Activated CD8-positive, alpha-beta memory T cell treated with anti-CD3 and anti-CD28 coated beads, Interleukin-2, amount 50 U/mL, for 4 hours (primary cell): ENCODE measurements at regions not wholly inside any gene's neighbourhood (a gene's known extent, or its start where the extent isn't known, plus 50 kb on each side); places are given as distances from the start of the nearest gene placed in this dataset.
"Not testable (repeated sequence)": the region's sequence is repeated elsewhere in the genome, so short reads cannot be mapped to it uniquely, and the experiment has no call there.

Source experiments
- DNase-seq: peaks from one replicate; pipeline ENCODE4 v3.0.0-alpha.2; 2020

DNA sequence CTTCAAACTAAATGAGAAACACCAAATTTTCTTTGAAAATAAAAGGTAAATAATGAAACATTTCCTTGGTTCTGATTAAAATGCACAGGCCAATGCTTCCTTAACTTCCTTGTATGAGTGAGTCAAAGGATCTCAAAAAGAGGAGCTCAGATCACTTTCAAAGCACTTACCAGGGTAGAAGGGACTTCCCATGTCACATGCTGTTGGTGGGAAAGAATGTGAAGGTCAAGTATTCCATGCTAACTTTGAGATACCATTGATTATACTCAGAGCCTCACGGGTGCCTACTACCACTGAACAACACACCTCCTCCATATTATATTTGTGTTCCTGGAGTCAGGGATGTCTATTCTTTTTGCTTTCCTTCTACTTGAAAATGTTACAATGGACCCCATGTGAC, 233.5 kb upstream of the KIAA1217 start:
- no peak for DNase-seq

DNA sequence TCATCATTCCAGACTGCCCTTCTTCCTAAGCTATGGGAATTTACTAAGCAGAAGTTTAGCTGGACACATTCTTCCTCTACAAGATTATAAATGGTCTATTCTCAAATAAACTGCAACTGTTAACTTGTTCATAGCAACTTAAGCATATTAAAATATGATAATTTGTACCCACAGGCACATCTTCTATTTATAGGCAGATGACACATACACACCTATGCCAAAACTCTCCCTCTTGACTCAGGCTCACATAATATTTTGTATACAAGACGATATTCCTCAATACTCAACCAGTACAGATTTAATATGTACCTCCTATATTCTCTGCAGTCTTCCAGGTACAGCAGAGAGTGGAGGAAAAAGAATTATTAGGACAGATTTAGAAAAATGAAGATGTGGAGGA, 232.7 kb upstream of the KIAA1217 start:
- DNase-seq, result no peak

DNA sequence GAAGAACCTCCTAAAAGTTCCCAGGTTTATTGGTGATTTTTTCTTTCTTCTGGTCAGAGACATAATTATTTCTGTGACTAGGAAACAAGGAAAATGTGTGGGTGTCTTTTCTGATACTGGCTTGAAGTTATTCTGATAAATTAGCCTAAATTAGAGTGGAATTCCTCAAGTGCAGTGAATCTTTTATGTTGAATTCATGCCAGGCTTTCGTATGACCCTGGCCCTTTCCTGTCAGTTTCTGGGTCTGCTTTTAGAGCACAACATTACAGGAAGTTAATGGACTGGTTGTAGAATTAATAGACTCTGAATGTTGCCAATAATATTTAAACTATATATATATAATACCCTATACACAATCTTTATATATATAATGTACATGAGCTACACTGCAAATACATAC, 230.6 kb upstream of the KIAA1217 start:
- no peak for DNase-seq

DNA sequence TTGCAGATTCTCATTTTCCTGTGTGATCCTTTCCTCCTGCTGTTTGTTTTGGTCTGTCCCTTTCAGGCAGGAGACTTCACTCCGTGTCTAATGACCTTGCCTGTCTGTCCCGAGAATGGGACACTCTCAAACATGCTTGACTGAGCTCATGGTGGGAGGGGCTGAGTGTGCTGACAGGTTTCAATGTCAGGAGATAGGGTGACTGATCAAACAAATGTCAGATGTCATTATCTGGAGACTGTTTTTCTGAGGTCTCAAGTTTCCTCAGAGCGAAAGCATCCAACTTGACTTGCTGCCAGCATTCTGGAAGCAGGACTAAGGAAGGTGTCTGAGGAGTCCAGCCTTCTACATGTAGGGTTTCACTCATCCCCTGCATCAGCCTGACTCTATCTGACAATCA, 228.8 kb upstream of the KIAA1217 start:
- DNase-seq, result no peak

DNA sequence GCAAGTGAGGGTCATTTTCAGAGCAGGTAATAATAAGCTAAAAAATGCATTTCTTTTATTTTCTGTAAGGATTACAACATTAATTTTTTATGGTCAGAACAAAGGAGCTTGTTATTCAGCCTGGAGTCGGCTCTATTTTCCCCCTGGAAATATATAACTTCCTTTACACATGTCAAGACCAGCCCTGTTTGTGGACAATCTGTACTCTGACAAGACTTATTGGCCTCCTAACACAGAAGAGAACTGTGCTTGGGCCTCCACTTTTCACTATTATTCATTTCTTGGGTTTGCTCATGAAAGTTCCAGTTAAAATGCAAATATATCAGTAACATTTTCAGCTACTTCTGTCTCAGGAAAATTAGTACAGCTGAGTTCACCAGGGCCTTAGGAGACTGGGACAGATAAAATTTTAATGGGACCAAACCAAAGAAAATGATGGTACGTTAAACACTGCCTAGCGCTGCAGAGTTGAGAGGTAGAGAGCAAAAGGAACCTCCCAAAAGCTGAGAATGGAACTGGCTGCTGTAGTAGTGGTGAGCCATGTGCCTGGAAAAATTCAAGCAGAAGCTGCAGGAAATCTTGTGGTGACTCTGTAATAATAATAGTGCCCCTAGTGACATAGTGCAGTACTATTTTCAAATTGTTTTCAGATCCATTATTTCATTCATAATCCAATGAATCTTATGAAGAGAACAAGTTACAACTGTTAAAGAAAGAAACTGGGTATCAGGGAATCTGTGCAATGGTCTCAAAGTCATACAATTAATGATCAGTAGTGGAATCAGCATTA, 227.2 kb upstream of the KIAA1217 start:
- DNase-seq, result no peak

DNA sequence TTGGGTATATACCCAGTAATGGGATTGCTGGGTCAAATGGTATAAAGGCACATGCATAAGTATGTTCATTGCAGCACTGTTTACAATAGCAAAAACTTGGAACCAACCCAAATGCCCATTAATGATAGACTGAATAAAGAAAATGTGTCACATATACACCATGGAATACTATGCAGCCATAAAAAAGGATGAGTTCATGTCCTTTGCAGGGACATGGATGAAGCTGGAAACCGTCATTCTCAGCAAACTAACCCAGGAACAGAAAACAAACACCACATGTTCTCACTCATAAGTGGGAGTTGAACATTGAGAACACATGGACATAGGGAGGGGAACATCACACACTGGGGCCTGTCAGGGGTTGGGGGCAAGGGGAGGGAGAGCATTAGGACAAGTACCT, 224.5 kb upstream of the KIAA1217 start:
- DNase-seq, result not testable (repeated sequence)

DNA sequence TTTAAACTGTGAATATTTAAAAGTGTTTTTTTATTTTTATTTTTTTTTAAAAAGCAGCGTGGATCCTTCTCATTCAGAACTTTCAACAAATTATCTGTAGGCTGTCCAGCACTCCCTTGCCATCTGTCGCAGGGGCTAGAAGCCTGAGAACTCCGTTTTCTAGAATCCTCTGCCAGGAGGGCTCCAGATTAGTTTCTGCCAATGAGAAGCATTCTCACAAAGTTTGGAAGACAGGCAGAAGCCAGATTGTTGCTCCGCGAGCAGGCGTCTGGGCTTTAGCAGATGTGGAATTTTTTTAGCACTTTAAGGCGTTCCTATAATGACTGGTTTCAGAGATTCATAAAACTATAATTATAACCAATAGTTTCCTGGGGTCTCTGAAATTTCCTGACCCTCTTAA, 220.9 kb upstream of the KIAA1217 start:
- DNase-seq, result no peak

DNA sequence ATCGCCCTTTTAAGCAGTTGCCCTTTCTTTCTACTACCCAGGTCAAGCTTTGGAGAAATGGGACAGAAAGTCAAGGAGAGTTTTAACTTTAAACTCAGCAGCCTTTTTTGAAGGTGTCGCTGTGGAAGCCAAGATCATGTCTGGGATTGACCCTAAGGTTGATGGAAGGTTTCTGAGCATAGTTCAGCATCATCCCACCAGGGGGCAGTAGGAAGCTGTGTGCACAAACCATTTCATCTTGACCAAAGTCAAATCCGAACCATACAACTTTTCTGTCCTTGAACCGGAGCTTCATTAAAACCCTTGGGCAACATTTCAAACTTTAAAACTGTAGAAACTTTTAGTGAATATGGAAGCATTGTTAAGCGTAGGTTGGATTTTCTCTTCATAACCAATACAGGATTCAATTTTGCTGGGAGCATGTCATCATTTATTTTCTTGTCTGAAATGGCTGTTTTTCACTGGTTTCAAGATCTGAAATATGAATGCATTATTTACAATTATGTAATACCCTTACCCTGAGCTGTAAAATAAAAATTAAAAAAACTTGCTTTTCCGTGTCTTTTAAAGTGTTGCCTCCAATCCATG, 214.4 kb upstream of the KIAA1217 start:
- DNase-seq, result no peak

DNA sequence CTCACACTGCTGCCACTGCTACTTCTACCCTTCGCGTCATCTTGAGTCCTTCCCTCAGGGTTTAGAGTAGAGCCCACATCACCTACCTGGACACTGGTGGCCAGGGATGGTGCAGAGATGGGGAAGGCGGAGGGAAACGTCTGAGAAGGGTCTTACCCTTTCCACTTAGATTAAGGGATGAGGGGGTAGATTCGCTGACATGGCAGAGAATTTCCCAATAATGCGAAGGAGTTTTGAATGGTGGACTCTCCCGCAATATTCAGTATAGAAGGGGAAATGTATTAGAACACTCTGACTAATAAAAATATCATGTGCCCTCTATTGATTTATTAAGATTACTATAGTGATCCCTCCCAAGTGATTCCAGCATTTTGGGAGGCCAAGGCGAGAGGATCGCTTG, 209.5 kb upstream of the KIAA1217 start:
- DNase-seq, result no peak

DNA sequence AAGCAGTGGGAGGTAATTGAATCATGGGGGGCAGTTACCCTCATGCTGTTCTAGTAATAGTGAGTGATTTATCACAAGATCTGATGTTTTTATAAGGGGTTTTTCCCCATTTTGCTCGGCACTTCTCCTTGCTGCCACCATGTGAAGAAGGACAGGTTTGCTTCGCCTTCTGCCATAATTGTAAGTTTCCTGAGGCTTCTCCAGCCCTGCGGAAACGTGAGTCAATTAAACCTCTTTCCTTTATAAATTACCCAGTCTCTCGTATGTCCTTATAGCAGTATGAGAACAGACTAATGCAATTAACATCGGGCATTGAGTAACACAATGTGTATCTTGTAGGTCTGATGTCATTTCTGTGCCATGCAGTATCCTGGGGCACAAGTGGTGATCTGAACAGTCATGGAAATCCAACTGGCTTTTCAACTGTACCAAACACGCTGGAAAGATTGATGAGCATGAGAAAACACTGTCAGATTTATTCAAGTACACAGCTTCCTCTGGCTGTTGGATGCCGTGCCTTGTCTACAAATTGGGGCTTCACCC, 208.6 kb upstream of the KIAA1217 start:
- no peak for DNase-seq

DNA sequence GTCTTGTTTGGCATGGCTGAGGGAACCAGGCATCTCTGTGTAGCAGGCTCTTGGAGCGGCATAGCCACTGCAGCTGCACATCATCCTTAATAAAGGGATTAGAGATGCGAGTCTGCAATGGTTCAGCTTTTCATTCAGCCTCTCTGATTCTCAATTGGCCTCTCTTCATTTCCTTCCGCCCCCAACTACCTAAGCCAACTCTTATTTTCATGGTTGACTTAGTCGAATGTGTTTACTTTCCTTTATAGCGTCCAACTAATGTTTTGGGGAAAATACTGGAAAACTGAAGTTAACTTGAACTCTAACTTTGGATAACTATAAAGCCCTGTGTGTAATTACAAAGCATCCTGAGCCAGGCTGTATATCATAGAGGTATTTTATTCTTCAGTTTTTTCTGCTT, 202.2 kb upstream of the KIAA1217 start:
- DNase-seq, result no peak

DNA sequence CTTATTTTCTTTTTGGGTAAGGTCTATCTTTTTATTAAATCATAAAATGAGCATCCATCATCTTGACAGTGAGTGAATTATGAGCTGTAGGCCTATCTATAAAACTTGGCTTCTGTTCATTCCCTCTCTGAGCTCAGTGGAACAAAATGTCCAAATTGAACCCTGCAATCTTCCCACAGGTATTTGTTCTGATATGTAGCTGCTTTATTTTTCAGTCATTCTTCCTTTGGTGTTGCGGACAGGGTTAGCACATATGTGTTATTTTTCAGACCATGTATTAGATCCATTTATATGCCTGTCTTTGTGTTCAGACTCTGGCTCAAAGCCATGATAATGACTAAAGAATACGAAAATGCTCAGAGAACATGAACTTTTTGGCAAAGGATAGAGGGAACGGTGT, 201.6 kb upstream of the KIAA1217 start:
- DNase-seq, result no peak

DNA sequence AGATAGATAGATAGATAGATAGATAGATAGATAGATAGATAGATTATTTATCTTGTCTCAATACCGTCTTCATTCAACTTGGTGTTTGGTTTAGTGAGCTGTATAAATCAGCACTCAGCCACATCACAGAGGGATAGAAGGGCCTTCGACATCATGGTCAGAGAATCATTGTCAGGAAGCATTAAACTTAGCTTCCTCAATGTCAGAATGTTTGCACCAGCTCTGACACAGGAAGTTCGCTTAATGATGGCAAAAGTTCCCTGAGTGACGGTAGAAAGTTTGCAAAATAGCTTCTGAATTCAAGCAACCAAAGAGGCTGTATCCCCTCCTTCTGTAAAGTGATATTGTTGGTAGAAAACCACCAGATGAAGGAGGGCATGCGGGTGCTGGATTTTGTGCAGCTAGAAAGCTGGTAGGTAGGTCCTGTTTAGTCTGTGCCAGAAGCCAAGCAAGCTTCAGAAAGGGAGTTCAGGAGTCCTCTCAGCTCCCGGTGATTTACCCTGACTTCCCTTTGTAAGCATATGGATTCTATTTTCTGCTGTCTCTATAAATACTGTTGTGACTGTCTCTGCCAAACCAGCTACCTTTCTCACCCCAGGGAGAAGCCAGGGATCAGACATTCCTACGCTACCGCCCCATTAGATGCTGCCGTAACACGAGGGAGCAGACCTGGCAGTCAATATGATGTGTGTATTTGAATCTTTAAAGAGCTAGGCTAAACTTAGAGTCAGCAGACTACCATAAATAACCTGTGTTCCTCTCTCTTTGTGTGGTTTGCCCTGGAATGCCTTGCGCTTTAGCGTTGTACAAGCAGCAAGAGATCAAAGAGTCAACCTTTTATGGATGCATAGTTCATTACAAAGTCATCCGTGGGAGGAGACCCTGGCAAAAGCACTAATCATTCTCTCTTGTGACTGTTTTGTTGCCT, 200.5 kb upstream of the KIAA1217 start:
- no peak for DNase-seq

DNA sequence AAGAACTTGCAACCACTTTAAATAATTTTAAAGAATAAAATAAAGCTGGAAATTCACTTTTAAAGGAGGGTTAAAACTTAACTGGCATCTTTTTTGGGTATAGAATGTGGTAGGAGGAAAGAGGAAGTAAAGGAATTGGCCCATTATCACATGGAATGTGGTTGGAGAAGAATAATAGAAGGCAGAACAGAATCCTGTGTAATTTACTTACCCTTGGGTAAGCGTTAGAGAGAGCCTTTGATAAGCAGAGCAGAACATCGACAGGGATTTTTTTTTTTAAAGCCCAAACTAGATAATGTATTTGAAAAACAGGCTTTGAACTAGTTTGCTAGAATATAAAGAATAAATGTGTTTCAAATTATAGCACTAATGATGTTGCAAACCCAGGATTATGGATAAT, 199.8 kb upstream of the KIAA1217 start:
- DNase-seq, result no peak

DNA sequence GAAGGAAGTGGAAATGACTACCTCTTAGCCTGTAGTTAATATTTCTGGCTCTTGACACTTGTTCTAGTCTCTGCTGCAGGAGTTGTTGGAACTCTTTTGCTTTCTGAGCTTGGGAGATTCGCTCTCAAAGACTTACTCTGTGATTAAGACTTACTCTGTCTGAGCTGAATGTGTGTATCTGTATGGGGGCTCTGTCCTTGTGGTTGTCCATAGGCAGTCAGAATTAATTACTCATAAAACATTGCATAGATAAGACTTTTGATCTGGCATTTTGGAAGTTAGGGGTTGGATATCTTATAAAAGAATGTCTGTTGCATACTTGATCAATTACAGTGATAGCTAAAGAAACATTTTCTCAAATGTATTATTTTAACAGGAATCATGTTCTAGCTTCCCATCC, 199.2 kb upstream of the KIAA1217 start:
- DNase-seq, result no peak

DNA sequence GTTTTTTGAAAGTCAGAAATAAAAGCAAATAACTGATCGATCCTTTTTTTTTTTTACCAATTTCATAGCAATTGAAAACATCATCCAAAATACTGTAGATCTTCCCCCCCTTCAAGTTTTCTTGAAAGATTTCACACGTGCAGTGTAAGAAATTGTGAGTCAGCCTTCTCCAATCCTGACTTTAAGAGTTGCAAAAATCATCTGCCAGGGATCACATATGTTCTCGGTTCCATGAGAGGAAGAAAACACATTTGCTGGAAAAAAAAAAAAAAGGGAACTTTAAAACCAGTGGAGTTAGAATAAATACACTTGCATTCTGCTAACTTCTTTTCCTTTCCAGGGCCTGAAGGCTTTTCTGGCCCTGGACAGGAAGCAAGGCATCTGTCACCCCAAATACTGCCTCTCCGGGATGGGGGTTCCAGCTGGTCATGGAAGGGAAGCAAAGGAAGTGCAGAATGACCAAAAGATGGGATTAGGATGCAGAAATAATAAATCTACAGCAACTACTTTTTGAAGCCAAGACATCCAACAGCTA, 198.4 kb upstream of the KIAA1217 start:
- no peak for DNase-seq

DNA sequence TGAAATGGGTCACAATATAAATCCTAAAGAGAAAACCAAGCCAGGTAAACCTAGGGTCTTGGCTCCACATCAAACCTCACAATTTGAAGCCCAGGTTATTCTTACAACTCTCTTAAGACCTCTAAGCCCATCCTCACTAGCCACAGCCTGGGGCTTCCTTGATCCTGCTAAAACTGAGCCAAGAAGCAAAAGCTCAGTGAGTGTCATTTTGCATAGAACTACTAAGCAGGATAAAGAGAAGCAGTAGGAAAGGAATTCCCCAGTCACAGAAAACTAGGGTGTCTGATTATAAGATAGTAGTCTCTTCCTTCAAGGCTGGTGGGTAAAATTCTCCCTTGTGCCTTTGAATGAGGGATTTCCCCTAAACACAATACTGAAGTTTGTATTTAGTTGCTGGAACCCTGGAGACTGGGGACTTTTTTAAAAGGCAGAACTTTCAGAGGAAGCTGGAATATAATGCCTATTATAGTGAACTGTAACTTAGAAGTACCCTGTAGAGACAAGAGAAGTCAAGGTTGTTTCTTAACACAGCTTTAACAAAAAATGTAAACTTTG, 196.6 kb upstream of the KIAA1217 start:
- no peak for DNase-seq

DNA sequence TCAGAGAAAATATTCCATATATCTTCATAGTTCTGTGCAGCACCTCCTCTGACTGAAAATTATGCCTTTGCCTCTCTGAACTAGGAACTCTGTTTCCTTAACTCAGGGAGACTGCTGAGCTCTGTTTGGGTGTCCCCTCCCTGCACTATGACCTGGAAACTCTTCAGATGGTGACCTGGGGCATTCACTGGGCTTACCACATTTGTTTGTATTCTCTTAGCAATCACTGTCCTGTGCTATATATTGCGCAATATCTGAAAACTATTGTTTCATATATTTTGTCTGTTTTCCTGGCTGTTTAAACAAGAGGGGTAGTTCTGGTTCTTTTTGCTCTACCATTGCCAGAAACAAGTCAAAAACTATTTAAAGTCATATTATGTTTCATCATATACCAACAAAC, 181.8 kb upstream of the KIAA1217 start:
- no peak for DNase-seq

DNA sequence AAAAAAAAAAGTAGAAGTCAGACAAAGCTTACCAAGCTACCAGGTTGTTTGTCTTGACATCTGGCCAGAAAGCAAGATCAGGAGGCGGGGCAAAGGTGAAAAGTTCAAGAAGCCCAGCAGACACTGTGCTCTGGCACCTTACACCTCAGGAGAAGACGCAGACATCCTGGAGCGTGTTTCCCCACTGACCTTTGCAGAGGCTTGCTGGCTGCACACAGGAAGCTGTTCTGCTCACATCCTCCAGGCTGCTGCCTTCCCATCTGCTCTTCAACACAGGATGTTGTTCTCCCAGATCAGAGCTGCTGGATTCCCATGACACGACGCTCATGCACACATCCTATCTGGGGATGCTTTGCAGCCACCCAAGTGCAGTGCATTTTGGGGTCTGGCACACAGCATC, 174.4 kb upstream of the KIAA1217 start:
- no peak for DNase-seq

DNA sequence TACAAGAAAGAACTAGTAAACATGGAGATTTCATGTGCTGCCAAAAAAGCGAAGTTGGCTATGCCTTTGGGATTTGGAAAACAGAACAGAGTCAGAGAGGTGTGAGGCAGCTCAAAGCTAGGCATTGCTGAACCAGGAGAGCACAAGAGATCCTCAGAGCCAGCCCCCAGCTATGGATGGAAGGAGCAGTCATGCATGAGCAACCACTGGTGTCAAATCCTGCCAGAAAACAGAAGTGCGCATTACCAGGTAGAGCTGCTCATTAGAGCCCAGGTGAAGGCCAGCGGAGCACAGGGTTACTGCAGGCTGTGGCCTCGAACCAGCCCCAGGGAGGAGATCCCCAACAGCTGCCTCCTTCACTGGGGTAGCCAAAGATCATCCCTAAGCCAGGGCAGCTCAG, 173.2 kb upstream of the KIAA1217 start:
- DNase-seq, result no peak

DNA sequence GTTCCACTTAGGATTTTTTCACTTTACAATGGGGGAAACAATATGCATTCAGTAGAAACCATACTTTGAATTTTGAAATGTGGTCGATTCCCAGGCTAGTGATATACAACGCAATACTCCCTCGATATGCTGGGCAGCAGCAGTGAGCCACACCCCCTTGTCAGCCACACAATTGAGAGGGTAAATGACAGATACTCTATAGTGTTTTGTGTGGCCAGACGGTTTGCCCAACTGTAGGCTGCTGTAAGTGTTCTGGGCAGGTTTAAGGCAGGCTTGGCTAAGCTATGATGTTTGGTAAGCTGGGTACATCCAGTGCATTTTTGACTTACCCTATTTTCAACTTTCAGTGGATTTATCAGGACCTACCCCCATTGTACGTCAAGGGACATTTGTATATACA, 169.6 kb upstream of the KIAA1217 start:
- DNase-seq, result no peak

DNA sequence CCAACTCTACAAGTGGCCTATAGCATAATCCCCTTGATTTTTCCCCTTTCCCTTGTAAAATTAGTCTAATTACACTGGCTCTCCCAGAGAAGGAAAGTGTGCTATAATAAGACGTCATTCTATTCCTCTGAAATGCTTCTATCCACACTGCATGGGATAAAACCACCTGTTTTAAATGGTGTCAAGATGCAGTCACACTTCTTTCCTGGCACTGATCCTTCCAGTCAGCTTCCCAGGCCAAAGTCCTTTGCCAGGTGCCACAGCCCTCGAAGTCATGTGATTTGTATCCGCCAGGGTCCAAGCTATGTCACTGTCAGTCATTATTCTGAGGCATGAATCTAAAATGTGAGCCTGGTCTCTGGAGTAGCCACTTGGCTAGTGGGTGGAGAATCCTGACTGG, 169.0 kb upstream of the KIAA1217 start:
- no peak for DNase-seq

DNA sequence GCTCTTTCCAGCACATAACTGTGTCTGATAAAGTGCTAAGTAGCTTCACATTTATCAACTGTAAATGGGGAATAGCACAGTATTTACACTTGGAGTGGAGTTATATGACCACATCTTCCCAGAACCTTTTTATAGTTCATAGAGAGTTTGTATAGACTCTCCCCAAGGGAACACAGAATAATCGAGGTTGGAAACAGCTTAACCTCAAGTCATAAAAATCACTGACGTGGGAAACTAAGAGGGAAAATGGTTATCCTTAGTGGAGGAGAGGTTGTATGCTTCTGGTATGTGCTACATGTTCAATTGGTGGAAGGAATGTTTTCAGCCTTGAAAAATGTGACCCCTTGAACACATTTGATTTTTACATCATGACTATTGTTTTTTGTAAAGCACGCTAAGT, 167.9 kb upstream of the KIAA1217 start:
- no peak for DNase-seq
